Cardiac fibroblast (primary cell): ENCODE measurements at regions not wholly inside any gene's neighbourhood (a gene's known extent, or its start where the extent isn't known, plus 50 kb on each side); places are given as distances from the start of the nearest gene placed in this dataset.

Experiments used
- DNase-seq, 2 donors: peaks; one replicate each; pipeline versions ENCODE4 v3.0.0 to v3.0.0-alpha.2; 2010; ENCODE audit warnings: low read depth in 2 of 2
- H3K4me3 ChIP-seq, 2 donors: replicated peaks in 1 of 2; 1 replicate in 1 of 2; 2 replicates in 1 of 2; pipeline ENCODE4 v1.5.1; 2011; ENCODE audit warnings: low read depth in 2 of 2, low read length in 2 of 2, mild to moderate bottlenecking in 2 of 2, moderate library complexity in 1 of 2
- TF ChIP-seq, protein P1 (sequence below): IDR thresholded peaks from one replicate; pipeline ENCODE4 v1.5.1; 2011; ENCODE audit warnings: low read depth, mild to moderate bottlenecking, low read length, inconsistent platforms

DNA sequence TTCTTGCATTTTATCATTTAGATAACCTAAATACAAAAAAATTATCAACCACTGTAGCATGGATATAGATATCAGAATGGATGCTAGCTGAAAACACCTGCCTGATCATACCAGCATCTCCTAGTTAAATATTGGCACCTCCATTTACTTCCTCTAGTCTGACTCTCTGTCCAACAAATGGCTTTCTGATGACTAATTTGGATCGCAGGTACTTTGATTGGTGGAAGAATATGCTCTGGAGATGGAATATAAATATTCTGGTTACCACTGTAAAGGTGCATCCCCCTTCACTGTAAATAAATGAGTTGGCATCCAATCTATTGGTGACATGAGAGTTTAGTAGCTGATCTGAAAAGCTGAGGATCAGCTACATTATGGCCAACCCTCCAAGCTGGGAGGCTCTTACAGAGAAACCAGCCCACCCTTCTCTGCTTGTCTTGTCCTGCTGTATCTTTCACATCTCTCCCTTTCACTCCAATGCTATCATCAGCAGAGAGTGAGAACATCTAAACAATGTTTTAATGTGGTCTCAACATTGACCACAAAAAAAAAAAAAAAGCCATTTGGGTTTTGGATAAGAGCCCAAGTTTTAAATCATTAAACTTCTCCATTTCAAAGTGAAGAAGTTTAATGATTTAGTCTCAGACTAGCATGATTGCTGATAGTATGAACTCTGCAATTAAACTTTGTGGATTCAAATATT is 90.5 kb downstream of the PMAIP1 start:
- TF ChIP-seq, protein P1, sequence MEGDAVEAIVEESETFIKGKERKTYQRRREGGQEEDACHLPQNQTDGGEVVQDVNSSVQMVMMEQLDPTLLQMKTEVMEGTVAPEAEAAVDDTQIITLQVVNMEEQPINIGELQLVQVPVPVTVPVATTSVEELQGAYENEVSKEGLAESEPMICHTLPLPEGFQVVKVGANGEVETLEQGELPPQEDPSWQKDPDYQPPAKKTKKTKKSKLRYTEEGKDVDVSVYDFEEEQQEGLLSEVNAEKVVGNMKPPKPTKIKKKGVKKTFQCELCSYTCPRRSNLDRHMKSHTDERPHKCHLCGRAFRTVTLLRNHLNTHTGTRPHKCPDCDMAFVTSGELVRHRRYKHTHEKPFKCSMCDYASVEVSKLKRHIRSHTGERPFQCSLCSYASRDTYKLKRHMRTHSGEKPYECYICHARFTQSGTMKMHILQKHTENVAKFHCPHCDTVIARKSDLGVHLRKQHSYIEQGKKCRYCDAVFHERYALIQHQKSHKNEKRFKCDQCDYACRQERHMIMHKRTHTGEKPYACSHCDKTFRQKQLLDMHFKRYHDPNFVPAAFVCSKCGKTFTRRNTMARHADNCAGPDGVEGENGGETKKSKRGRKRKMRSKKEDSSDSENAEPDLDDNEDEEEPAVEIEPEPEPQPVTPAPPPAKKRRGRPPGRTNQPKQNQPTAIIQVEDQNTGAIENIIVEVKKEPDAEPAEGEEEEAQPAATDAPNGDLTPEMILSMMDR = no peak
- no peak for DNase-seq

DNA sequence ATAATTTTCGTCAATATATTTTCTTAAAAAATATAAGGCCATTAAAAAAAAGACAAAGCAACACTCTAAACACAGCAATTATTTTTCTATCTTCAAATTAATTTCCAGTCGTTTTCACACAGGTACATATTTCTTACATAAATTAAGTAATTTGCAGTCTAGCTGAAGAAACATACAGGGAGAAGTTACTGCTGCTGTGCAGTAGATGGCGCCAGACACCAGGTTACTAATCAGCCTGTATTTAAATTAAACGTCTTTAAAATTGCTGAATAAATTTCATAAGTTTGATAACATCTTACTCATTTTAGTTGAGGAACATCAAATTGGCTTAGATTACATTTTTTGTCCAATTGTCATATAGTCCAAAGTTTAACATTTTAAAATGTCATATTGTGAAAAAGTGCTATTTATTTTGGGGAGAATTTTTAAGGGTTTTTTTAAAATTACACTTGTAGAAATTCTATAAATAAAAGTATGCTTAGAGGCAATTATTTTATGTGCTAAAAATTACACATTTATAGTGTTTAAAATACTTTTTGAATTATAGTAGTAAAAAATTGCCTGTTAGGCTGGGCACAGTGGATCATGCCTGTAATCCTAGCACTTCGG is 88.4 kb downstream of the PMAIP1 start:
- TF ChIP-seq, protein P1 = peak; percentile 89
- peak; percentile 79 to 80 for DNase-seq
- H3K4me3 ChIP-seq = no peak overlapping the region

More for the DNA sequence above, 90.5 kb downstream of the PMAIP1 start:
- H3K4me3 ChIP-seq = no peak overlapping the region

DNA sequence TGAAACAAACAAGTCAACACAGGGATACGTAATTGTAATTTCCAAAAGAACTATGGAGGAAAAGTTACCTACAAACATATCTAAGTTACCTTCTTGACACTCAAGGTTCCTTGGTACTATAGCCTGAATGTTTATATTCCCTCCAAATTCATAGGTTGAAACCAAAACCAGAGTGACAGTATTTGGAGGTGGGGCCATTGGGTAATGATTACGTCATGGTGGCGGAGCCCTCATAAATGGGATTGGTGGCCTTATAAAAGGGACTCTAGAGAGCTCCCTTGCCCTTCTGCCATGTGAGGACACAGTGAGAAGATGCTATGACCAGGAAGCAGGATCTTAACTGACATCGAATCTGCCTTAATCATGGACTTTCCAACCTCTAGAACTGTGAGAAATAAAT is 87.3 kb downstream of the PMAIP1 start:
- TF ChIP-seq, protein P1 = no peak
- no peak overlapping the region for H3K4me3 ChIP-seq
- no peak for DNase-seq

- no peak overlapping the region for H3K4me3 ChIP-seq
- TF ChIP-seq, protein P1 = no peak
- DNase-seq = no peak
These were observed 86.3 kb downstream of the PMAIP1 start for GRCh38 chr18:59986139-59986538.

GRCh38 chr18:59985289-59985688 is 85.5 kb downstream of the PMAIP1 start:
- no peak for DNase-seq
- H3K4me3 ChIP-seq = no peak overlapping the region
- TF ChIP-seq, protein P1 = no peak

DNA sequence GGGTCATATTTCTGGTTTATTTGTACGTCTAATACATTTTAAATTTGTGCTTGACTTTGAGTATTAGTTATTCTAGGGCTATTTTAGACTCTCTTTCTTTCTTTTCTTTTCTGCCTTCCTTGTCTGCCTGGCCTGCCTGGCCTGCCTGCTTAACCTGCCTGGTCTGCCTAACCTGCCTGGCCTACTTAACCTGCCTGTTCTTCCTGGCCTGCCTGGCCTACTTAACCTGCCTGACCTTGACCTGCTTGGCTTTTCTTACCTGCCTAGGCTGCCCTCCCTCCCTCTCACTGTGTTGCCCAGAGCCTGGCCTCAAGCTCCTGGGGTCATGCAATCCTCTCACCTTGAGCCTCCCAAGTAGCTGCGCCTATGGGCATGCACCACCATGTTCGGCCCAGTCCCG is 83.7 kb downstream of the PMAIP1 start:
- H3K4me3 ChIP-seq = no peak overlapping the region
- no peak for DNase-seq
- TF ChIP-seq, protein P1 = no peak
